ENCODE measurements at regions not wholly inside any gene's neighbourhood (a gene's known extent, or its start where the extent isn't known, plus 50 kb on each side); places are given as distances from the start of the nearest gene placed in this dataset.

GRCh38 chr17:71407981-71408380 lies 712.8 kb upstream of the SOX9 start:
- Histone ChIP-seq H4K20me1 (replicated peaks; ENCODE audit: insufficient read depth) (no peaks in the 10 kb centered on the region), H3K27me3 (ENCODE audit: insufficient read depth) (no peaks in the 10 kb centered on the region), H3F3A (replicated peaks; ENCODE audit: low read depth) (no peaks in the 10 kb centered on the region), H3K4me2 (no peak overlapping the region), H3K36me3 (ENCODE audit: insufficient read depth) (no peaks in the 10 kb centered on the region), H2AFZ (no peak overlapping the region), H3K9me2 (ENCODE audit: insufficient read depth) (no peaks in the 10 kb centered on the region), H3K4me1 (ENCODE audit: insufficient read depth) (no peaks in the 10 kb centered on the region), H3K27ac (ENCODE audit: low read depth) (no peak overlapping the region), H3K79me2 (replicated peaks; ENCODE audit: insufficient read depth) (no peaks in the 10 kb centered on the region), H3K4me3 (no peak overlapping the region)
- Mint-ChIP-seq H3K4me1 (no peaks in the 10 kb centered on the region), H3K4me3 (no peak overlapping the region), H3K36me3 (ENCODE audit: low read depth) (no peaks in the 10 kb centered on the region), H3K9me3 (no peaks in the 10 kb centered on the region), H3K27me3 (ENCODE audit: insufficient read depth, low read depth, poor library complexity) (peaks cover 2% of the 10 kb centered on the region), H3K27ac (no peak overlapping the region)
- ATAC-seq = no peak
- TF ChIP-seq CREB1 (CRISPR knock-in tag; IDR thresholded peaks at IDR 0.05; ENCODE audit: low read depth) (no peak), CTCF (conservative IDR thresholded peaks at IDR 0.05; ENCODE audit: low read depth in 2 of 2) (no peak), ZNF114 (CRISPR knock-in tag; IDR thresholded peaks at IDR 0.05) (no peak), STAT1 (IDR thresholded peaks at IDR 0.05; ENCODE audit: unreplicated experiment) (no peak), REST (IDR thresholded peaks at IDR 0.05; ENCODE audit: unreplicated experiment) (no peak)
- no peak for DNase-seq (ENCODE audit: low spot score)

- Histone ChIP-seq H3K27me3 (ENCODE audit: insufficient read depth) (no peaks in the 10 kb centered on the region), H3K4me2 (no peak overlapping the region), H3K4me3 (no peak overlapping the region), H4K20me1 (replicated peaks; ENCODE audit: insufficient read depth) (no peaks in the 10 kb centered on the region), H3K27ac (ENCODE audit: low read depth) (no peak overlapping the region), H3K9me2 (ENCODE audit: insufficient read depth) (no peaks in the 10 kb centered on the region), H2AFZ (no peak overlapping the region), H3K4me1 (ENCODE audit: insufficient read depth) (no peaks in the 10 kb centered on the region), H3K36me3 (ENCODE audit: insufficient read depth) (no peaks in the 10 kb centered on the region), H3K79me2 (replicated peaks; ENCODE audit: insufficient read depth) (no peaks in the 10 kb centered on the region), H3F3A (replicated peaks; ENCODE audit: low read depth) (no peaks in the 10 kb centered on the region)
- DNase-seq (ENCODE audit: low spot score) = no peak
- Mint-ChIP-seq H3K36me3 (ENCODE audit: low read depth) (no peaks in the 10 kb centered on the region), H3K27me3 (ENCODE audit: insufficient read depth, low read depth, poor library complexity) (peaks cover 2% of the 10 kb centered on the region), H3K4me1 (no peaks in the 10 kb centered on the region), H3K9me3 (no peaks in the 10 kb centered on the region), H3K27ac (no peak overlapping the region), H3K4me3 (no peak overlapping the region)
- no peak for ATAC-seq
- no peak for TF ChIP-seq EZH2phosphoT487 (IDR thresholded peaks at IDR 0.05; ENCODE audit: unreplicated experiment)
- no peak for TF ChIP-seq POLR2AphosphoS5 (IDR thresholded peaks at IDR 0.05; ENCODE audit: low read depth)
- TF ChIP-seq ZNF114 (CRISPR knock-in tag; IDR thresholded peaks at IDR 0.05) = no peak
- TF ChIP-seq NANOG (IDR thresholded peaks at IDR 0.05; ENCODE audit: borderline replicate concordance) = no peak
- no peak for TF ChIP-seq ZNF462 (CRISPR knock-in tag; IDR thresholded peaks at IDR 0.05)
- no peak for TF ChIP-seq ZNF331 (CRISPR knock-in tag; IDR thresholded peaks at IDR 0.05; ENCODE audit: low read depth)
- no peak for TF ChIP-seq EZH2 (IDR thresholded peaks at IDR 0.05; ENCODE audit: low read depth, unreplicated experiment)
- no peak for TF ChIP-seq CREB1 (CRISPR knock-in tag; IDR thresholded peaks at IDR 0.05; ENCODE audit: low read depth)
These were observed 711.7 kb upstream of the SOX9 start for GRCh38 chr17:71409137-71409536.

All from GM23338 (cell line).